Thyroid gland (tissue), 4 donors: ENCODE measurements at regions not wholly inside any gene's neighbourhood (a gene's known extent, or its start where the extent isn't known, plus 50 kb on each side); places are given as distances from the start of the nearest gene placed in this dataset.

Experiments
- DNase-seq, 2 donors: peaks; one replicate each; pipeline ENCODE4 v3.0.0-alpha.2; 2019
- H3K27ac ChIP-seq, 3 donors: fragments of 200-600 bp; sonication (generic); 1 replicate in 2 of 3; 2 replicates in 1 of 3; pipeline ENCODE4 v1.5.1; 2016 to 2019; ENCODE audit warnings: mild to moderate bottlenecking in 1 of 3, moderate library complexity in 1 of 3
- H3K27me3 ChIP-seq: fragments of 200-600 bp; sonication (generic); one replicate; pipeline ENCODE4 v1.5.1; 2019
- H3K36me3 ChIP-seq, 2 donors: fragments of 200-600 bp; sonication (generic); one replicate each; pipeline ENCODE4 v1.5.1; 2016 to 2019
- H3K4me1 ChIP-seq, 2 donors: fragments of 200-600 bp; sonication (generic); one replicate each; pipeline ENCODE4 v1.5.1; 2017 to 2019
- H3K4me3 ChIP-seq, 3 donors: fragments of 200-600 bp; sonication (generic); replicated peaks in 1 of 3; 1 replicate in 2 of 3; 2 replicates in 1 of 3; pipeline ENCODE4 v1.5.1; 2016; ENCODE audit warnings: mild to moderate bottlenecking in 1 of 3
- H3K9me3 ChIP-seq: fragments of 200-600 bp; sonication (generic); one replicate; pipeline ENCODE4 v1.5.1; 2017
- POLR2A ChIP-seq, 2 donors: fragments of 450-650 bp; IDR thresholded peaks; one replicate each; pipeline ENCODE4 v1.6.1; 2017; ENCODE audit warnings: antibody characterized with exemption in 2 of 2, mild to moderate bottlenecking in 2 of 2, moderate library complexity in 1 of 2
- WGBS, 2 donors: methylation state at CpG; one replicate each; pipeline ENCODE4 v1.1.5; 2017; 5-methylcytosine and 5-hydroxymethylcytosine counted together
- intact Hi-C: fragments of 100-400 bp; cut with DNase I; formaldehyde crosslinking; loops from one replicate; pipeline ENCODE4 v1.15.1; 2023
- TF ChIP-seq, protein P1 (sequence below), 6 experiments: fragments of 200-600 bp in 3 of 6; fragments of 450-650 bp in 3 of 6; sonication (generic) in 3 of 6; IDR thresholded peaks; one replicate each; pipeline ENCODE4 v1.5.1; 2016 to 2019; ENCODE audit warnings: antibody characterized with exemption in 6 of 6, mild to moderate bottlenecking in 2 of 6, inconsistent platforms in 1 of 6, moderate library complexity in 1 of 6

DNA sequence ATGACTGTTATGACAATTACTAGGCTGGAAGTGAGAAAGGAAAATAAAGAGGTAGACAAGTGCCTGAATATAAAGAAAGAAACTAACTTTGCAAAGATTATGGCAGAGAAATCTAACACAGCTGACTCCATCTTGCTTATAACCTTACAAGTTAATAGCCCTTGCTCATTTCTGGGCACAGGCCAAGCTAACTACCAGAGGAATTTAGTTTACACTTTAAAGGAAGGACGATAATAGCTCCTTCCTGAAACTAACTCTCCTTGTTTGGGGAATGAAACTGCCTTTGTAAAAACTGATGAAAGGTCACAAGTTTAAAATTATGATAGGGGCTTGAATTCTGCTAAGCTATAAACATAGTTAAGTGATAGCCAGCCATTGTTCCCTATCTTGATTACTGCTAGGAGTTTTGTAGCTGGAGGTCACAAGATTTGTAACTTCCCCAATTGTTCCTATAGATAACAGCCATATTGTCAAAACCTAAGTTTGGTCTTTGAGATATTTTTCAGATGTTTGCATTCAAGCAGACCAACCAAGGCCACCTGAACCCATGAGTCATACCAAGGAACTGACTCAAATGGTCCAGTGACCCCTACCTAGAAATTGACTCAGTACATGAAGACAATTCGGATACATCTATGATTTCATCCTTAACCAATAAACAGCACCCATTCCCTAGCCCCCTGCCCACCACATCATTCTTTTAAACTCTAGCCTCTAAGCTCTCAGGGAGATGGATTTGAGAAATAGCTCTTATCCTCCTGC is 209.2 kb upstream of the LRATD1 start:
- H3K27ac ChIP-seq: no peak overlapping the region
- no peak for TF ChIP-seq POLR2A (IDR thresholded peaks at IDR 0.05)
- TF ChIP-seq, protein P1, sequence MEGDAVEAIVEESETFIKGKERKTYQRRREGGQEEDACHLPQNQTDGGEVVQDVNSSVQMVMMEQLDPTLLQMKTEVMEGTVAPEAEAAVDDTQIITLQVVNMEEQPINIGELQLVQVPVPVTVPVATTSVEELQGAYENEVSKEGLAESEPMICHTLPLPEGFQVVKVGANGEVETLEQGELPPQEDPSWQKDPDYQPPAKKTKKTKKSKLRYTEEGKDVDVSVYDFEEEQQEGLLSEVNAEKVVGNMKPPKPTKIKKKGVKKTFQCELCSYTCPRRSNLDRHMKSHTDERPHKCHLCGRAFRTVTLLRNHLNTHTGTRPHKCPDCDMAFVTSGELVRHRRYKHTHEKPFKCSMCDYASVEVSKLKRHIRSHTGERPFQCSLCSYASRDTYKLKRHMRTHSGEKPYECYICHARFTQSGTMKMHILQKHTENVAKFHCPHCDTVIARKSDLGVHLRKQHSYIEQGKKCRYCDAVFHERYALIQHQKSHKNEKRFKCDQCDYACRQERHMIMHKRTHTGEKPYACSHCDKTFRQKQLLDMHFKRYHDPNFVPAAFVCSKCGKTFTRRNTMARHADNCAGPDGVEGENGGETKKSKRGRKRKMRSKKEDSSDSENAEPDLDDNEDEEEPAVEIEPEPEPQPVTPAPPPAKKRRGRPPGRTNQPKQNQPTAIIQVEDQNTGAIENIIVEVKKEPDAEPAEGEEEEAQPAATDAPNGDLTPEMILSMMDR (IDR thresholded peaks at IDR 0.05): no peak
- no peaks in the 10 kb centered on the region for H3K36me3 ChIP-seq
- no peaks in the 10 kb centered on the region for H3K27me3 ChIP-seq
- DNase-seq: no peak
- H3K4me3 ChIP-seq: no peak overlapping the region
- WGBS, 2 donors: 72% methylated on average over 2 of the region's 2 CpGs
- no peaks in the 10 kb centered on the region for H3K9me3 ChIP-seq
- intact Hi-C loops: no loop called here
- H3K4me1 ChIP-seq: no peaks in the 10 kb centered on the region

DNA sequence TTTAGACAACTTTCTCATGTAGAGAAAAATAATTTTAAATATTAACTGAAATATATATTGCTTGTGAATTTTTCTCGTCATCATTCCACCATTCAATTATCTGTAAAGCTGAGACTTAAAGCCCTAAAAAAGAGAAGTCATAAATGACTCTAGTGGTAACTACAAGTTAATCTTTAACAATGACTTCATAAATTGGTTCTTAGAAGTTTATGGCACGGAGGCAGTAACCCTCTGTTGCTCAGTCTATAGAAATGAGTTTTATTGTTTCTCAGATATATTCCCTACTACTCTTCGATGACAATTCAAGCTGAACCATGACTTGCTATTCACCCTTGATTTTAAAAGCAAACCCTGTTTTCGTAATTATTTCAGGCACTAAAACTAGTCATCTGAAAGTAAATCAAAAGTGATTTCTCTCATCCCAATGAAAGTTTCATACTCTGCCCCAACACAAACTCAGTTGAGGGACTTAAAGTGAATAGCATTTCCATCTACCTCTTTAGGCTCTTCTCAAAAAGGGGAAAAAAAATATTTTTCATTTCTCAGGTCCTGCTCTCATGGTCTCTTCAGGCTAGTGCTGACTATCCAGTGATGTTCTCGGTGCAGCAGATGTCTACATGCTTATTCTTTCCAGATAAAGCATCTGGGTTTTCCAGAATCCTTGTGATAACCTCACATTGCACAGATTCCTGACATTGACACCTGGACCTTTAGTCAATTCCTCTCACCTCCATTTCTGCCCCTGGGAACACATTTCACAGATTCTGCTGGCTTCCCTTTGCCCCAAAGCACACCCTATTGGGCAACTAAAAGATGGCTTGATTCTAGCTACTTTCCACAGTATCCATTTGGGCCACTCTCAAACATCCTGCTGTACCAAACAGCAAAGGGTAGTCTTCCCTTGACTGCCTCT is 207.8 kb upstream of the LRATD1 start:
- H3K9me3 ChIP-seq: no peaks in the 10 kb centered on the region
- H3K27me3 ChIP-seq: no peaks in the 10 kb centered on the region
- intact Hi-C loops: no loop called here
- DNase-seq: no peak
- WGBS, 2 donors: 81 to 83% methylated on average over 5 of the region's 5 CpGs
- no peak overlapping the region for H3K4me3 ChIP-seq
- TF ChIP-seq, protein P1 (IDR thresholded peaks at IDR 0.05): no peak
- no peak for TF ChIP-seq POLR2A (IDR thresholded peaks at IDR 0.05)
- no peaks in the 10 kb centered on the region for H3K36me3 ChIP-seq
- H3K4me1 ChIP-seq: no peaks in the 10 kb centered on the region
- H3K27ac ChIP-seq: no peak overlapping the region

DNA sequence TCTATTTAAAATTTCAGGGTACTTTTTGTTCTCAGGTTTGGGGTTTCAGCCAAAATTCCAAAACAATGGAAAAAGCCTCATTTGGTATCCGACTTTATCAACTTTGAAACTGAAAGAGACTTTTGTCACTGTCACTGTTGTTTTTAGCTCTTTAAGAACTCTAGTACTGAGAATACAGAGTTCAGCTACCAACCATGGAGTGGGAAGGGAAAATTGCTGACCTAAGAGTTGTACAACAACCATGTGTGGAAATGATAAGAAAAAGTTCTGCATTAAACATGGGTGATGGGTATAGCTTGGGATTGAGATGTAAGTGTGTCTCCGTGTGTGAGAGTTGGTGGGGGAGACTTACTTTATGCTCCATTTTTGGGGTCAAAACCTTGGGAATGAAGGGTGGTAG is 206.6 kb upstream of the LRATD1 start:
- no peaks in the 10 kb centered on the region for H3K9me3 ChIP-seq
- WGBS, 2 donors: 78 to 79% methylated on average over 2 of the region's 2 CpGs
- TF ChIP-seq, protein P1 (IDR thresholded peaks at IDR 0.05): no peak
- TF ChIP-seq POLR2A (IDR thresholded peaks at IDR 0.05): no peak
- no peaks in the 10 kb centered on the region for H3K4me1 ChIP-seq
- DNase-seq: no peak
- intact Hi-C loops: no loop called here
- no peak overlapping the region for H3K4me3 ChIP-seq
- no peaks in the 10 kb centered on the region for H3K27me3 ChIP-seq
- no peaks in the 10 kb centered on the region for H3K36me3 ChIP-seq
- H3K27ac ChIP-seq: no peak overlapping the region

DNA sequence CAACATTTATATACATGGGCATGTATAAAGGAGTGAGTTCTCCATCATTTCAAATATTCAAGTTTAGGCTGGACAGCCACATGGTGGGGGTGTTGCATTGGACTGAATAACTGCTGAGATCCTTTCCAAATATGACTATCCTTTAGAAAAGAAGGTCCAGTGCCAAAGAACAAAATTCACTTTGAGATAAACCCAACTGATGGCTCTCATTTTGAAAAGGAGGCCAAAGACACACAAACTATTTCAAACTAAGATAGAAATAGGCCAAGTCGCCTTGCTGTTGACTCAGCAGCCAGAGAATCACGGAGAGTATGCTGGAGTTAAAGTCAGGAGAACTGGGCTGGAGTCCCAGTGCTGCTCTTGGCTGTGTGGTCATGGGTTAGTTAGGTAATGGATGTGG is 204.5 kb upstream of the LRATD1 start:
- WGBS, 2 donors: 30 to 43% methylated on average over 2 of the region's 2 CpGs
- intact Hi-C loops: no loop called here
- Histone ChIP-seq H3K4me3 (no peak overlapping the region), H3K27me3 (no peaks in the 10 kb centered on the region), H3K27ac (no peak overlapping the region), H3K36me3 (no peaks in the 10 kb centered on the region), H3K9me3 (no peaks in the 10 kb centered on the region), H3K4me1 (no peaks in the 10 kb centered on the region)
- TF ChIP-seq, protein P1 (IDR thresholded peaks at IDR 0.05): no peak
- no peak for TF ChIP-seq POLR2A (IDR thresholded peaks at IDR 0.05)
- no peak for DNase-seq
